ENCODE measurements at regions not wholly inside any gene's neighbourhood (a gene's known extent, or its start where the extent isn't known, plus 50 kb on each side); places are given as distances from the start of the nearest gene placed in this dataset.

DNA sequence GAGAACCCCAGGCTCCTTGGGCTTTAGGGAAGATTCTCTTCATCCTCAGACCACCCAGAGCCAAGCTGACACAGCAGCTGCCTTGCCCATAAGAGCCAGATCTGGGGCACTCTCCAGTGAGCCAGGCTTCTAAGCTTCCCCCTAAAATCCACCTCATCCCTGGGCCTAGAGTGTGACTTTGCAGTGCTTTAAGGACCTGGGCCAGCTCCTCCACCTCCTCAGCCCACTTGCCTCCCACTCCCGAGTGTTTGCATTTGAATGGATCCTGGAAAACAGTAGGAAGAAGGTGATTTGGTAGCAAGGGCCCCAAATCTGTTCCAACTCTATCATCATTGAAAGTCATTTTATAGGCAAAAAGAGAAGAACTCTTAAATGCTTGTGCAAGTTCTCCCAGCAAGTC, 108.7 kb upstream of the UBL3 start:
- CTCF ChIA-PET: no interaction called here

GRCh38 chr13:29958476-29958875, 108.1 kb upstream of the UBL3 start:
- POLR2A ChIA-PET (ENCODE audit: unreplicated experiment): interaction anchor here (0.7 kb wide), 1 partner anchor 56 kb away, joined by 6 read pairs; no protein-coding TSS in a partner anchor
- intact Hi-C loops (cut with micrococcal nuclease; ENCODE audit: unreplicated experiment): no loop called here
- TF ChIP-seq EZH2 (IDR thresholded peaks at IDR 0.05; ENCODE audit: low read depth) (no peak), CTCF (conservative IDR thresholded peaks at IDR 0.05) (no peak)
- H3K27me3 ChIP-seq (ENCODE audit: insufficient read depth, low read depth): peaks cover 2% of the 10 kb centered on the region; the same call in 1 of the 2 replicates
- H3K9me2 ChIP-seq (ENCODE audit: insufficient read depth): no peaks in the 10 kb centered on the region
- no peaks in the 10 kb centered on the region for H3K79me2 ChIP-seq (ENCODE audit: low read depth)
- H3K36me3 ChIP-seq (ENCODE audit: low read depth): no peaks in the 10 kb centered on the region
- no peaks in the 10 kb centered on the region for H3K9me3 ChIP-seq (ENCODE audit: insufficient read depth, low read depth)
- H2AFZ ChIP-seq: no peak overlapping the region
- H3K4me2 ChIP-seq: no peak overlapping the region
- no peaks in the 10 kb centered on the region for H3F3A ChIP-seq (ENCODE audit: insufficient read depth, low read depth)
- BruUV-seq (replicated peaks): no TSS peak
- H3K4me3 ChIP-seq: no peak overlapping the region
- DNase-seq: no peak
- CTCF ChIA-PET: no interaction called here
- H3K4me1 ChIP-seq (replicated peaks; ENCODE audit: insufficient read depth): no peaks in the 10 kb centered on the region
- no peak overlapping the region for H3K27ac ChIP-seq
- H4K20me1 ChIP-seq (ENCODE audit: insufficient read depth): no peaks in the 10 kb centered on the region

More for the DNA sequence above, 108.7 kb upstream of the UBL3 start:
- Histone ChIP-seq H3K79me2 (ENCODE audit: low read depth) (no peaks in the 10 kb centered on the region), H3K9me3 (ENCODE audit: insufficient read depth, low read depth) (no peaks in the 10 kb centered on the region), H3F3A (ENCODE audit: insufficient read depth, low read depth) (no peaks in the 10 kb centered on the region), H3K36me3 (ENCODE audit: low read depth) (no peaks in the 10 kb centered on the region), H4K20me1 (ENCODE audit: insufficient read depth) (no peaks in the 10 kb centered on the region), H3K9me2 (ENCODE audit: insufficient read depth) (no peaks in the 10 kb centered on the region), H3K4me3 (no peak overlapping the region), H3K27me3 (ENCODE audit: insufficient read depth, low read depth) (peaks cover 2% of the 10 kb centered on the region; the same call in 1 of the 2 replicates), H3K4me2 (no peak overlapping the region), H2AFZ (no peak overlapping the region), H3K4me1 (replicated peaks; ENCODE audit: insufficient read depth) (no peaks in the 10 kb centered on the region), H3K27ac (no peak overlapping the region)
- TF ChIP-seq EZH2 (IDR thresholded peaks at IDR 0.05; ENCODE audit: low read depth) (no peak), CTCF (conservative IDR thresholded peaks at IDR 0.05) (no peak)
- no TSS peak for BruUV-seq (replicated peaks)
- no peak for DNase-seq
- intact Hi-C loops (cut with micrococcal nuclease; ENCODE audit: unreplicated experiment): no loop called here
- POLR2A ChIA-PET (ENCODE audit: unreplicated experiment): interaction anchor here (0.7 kb wide), 1 partner anchor 56 kb away, joined by 6 read pairs; no protein-coding TSS in a partner anchor

GRCh38 chr13:29957320-29957719, 106.9 kb upstream of the UBL3 start:
- no peak overlapping the region for H3K4me3 ChIP-seq
- H3K9me2 ChIP-seq (ENCODE audit: insufficient read depth): no peaks in the 10 kb centered on the region
- no peaks in the 10 kb centered on the region for H3K4me1 ChIP-seq (replicated peaks; ENCODE audit: insufficient read depth)
- peaks cover 2% of the 10 kb centered on the region; the same call in 1 of the 2 replicates for H3K27me3 ChIP-seq (ENCODE audit: insufficient read depth, low read depth)
- ChIA-PET CTCF (no interaction called here), POLR2A (ENCODE audit: unreplicated experiment) (no interaction called here)
- no peaks in the 10 kb centered on the region for H3K9me3 ChIP-seq (ENCODE audit: insufficient read depth, low read depth)
- no peaks in the 10 kb centered on the region for H3K36me3 ChIP-seq (ENCODE audit: low read depth)
- intact Hi-C loops (cut with micrococcal nuclease; ENCODE audit: unreplicated experiment): no loop called here
- H3K79me2 ChIP-seq (ENCODE audit: low read depth): no peaks in the 10 kb centered on the region
- H3K4me2 ChIP-seq: no peak overlapping the region
- H3K27ac ChIP-seq: no peak overlapping the region
- H4K20me1 ChIP-seq (ENCODE audit: insufficient read depth): no peaks in the 10 kb centered on the region
- BruUV-seq (replicated peaks): no TSS peak
- no peak for TF ChIP-seq CTCF (conservative IDR thresholded peaks at IDR 0.05)
- TF ChIP-seq EZH2 (IDR thresholded peaks at IDR 0.05; ENCODE audit: low read depth): no peak
- no peak for DNase-seq
- no peaks in the 10 kb centered on the region for H3F3A ChIP-seq (ENCODE audit: insufficient read depth, low read depth)
- H2AFZ ChIP-seq: no peak overlapping the region

Data from PC-9 (cell line).